ENCODE measurements at regions not wholly inside any gene's neighbourhood (a gene's known extent, or its start where the extent isn't known, plus 50 kb on each side); places are given as distances from the start of the nearest gene placed in this dataset.

DNA sequence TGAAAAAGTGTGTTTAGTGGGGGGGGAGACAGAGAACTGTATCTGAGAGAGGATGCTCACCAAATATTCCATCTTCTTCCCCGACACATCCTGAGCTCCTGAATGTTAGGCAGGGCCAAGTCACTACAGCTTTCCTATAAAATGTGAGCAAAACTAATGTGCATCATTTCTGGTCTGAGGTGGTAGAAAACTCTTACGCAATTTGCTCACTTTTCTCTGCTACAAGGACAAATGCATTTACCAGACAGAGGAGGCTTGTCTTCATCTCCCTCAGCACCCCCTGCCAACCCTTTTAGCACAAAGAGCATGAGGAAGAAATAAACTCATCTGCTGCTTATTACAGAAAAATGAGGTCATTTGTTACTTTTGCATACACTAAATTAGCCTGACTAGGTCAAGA, 554.0 kb downstream of the RNF144A start:
- no peak overlapping the region for H3K27ac ChIP-seq (ENCODE audit: low read depth, low read length)
- WGBS, 3 donors = 93 to 97% (median 95%) methylated on average over 2 of the region's 2 CpGs

DNA sequence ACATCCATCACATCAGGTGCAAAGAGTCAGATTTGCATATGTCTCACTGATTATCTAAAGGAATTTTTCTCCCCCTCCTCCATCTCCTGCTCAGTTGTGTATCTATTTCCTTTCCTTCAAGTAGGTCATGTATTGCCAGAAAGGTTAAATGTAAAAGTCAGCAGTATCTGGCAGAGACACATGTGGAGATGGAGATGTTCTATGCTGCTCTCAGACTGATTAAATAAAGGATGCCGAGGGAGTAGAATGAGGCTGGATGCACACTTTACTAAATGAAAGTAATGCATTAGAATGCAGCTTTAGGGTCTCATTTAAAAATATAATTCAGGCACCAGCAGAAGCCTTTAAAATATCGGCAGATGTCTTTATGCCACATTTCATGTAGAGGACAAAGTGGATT, 555.3 kb downstream of the RNF144A start:
- no peak overlapping the region for H3K27ac ChIP-seq (ENCODE audit: low read depth, low read length)
- WGBS, 3 donors = 77 to 86% (median 86%) methylated on average over 2 of the region's 2 CpGs

DNA sequence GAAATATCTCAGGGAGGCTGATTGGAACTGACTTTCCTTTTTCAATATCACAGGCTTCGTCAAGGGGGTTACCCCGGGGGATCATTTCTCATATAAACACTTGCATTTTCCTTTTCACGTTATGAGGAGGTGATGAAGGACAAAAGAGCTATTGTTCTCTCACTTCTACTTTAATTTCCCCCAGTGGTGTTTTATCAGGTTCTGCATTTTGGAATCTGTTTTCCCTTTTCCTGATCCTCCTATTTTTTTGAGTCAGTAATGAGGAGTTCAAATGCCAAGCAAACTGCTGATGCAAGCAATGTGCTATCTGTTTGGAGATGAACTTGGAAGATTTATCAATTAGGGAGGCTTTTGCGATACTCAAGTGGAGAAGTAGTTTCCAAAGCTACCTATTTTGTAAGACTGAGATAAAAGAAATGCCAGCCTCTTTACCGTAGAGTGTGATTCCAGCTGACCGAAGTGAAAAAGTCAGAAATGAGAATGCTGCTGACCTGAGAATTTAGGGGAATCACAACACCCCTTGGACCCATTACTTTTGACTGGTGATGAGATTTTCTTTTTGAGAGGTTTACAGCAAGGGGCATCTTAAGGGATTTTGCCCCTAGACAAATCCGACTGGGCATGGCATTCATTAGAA, 556.0 kb downstream of the RNF144A start:
- WGBS, 3 donors = 57 to 70% (median 66%) methylated on average over 7 of the region's 7 CpGs

DNA sequence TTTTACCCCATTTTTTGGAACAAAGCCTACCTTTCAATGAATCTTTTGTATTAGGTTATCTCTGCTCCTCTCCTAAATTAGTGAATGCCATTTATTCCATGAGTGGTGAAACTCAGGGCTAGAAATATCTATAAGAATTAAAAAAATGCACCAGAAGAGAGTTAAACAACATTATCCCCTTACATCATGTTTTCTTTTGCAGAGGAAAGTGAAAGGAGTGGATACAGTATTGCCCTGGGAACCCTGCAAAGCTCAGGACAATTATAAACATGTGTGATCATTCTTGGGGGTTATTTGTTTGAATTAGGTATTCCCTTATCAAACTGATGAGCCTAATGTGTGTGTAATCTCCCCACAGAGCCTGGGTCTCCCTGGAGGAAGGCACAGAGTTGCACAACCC, 559.2 kb downstream of the RNF144A start:
- H3K27ac ChIP-seq (ENCODE audit: low read depth, low read length) = no peak overlapping the region

More for the DNA sequence above, 556.0 kb downstream of the RNF144A start:
- no peak overlapping the region for H3K27ac ChIP-seq (ENCODE audit: low read depth, low read length)

DNA sequence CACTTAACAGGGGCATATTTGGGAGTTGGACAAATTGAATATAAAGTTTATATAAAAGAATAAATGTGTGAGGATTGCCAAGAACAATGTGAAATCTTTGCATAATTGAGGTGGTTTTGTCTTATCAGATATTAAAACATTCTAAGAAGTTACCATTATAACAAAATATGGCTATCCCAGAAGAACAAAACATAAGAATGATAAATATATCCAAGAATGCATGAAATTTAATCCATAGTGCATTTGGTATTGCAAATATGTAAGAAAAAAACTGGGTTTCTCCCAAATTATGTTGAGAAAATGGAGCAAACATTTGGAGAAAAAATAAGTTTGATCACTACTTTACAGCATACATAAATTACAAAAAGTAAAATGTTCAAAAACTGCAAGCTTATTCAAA, 562.4 kb downstream of the RNF144A start:
- H3K27ac ChIP-seq (ENCODE audit: low read depth, low read length) = no peak overlapping the region

DNA sequence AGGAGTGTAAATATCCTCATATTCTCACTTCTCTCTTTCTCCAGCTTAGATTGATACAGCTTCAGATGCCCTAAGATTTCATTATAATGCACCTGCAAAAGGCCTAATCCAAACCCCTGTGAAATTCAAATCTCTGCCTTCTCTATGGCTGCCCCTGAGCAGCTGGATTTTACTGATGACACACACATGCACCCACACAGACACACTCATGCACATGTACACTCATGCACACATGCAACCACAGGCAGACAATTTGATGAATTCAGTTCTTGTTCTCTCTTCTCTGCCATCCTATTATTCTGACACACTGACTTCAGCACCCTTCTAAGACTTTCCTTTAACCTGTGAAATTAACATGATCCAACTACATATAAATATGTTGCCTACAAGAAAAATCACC, 563.2 kb downstream of the RNF144A start:
- no peak overlapping the region for H3K27ac ChIP-seq (ENCODE audit: low read depth, low read length)

DNA sequence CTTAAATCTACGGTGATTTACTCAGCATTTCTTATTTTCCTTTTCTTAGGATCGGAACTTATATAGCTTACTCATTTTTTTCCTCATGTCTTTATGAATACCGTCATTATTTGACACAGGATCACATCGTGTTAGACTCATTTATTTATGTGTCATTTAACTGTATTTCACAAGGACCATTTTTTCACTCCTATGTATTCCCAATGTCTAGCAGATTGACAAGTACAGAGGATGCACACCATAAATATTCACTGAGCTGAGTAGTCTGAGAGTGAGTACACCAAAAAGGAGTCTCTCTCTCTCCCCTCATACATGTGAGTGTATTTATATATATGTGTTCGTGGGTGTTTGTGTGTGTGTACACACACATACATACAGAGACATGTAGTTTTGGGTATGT, 573.5 kb downstream of the RNF144A start:
- WGBS, 3 donors = 80 to 92% (median 86%) methylated on average over 5 of the region's 5 CpGs

DNA sequence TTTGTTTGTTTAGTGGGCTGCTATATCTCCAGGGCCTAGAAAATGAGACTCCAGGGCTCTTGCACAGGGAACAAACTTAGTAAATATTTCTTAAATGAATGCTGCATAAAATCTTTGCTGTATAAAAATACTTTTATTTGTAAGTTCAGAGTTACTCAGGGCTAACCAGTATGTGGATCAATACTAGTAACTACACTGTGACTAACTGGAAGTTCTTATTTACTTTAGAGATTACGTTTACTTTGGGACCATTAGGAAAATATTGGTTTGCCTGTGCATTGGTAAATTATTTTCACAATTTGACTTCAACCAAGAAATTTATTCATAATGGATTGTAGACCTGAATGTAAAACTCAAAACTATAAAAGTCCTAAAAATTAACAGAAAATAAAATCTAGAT, 575.5 kb downstream of the RNF144A start:
- 30 to 93% (median 87%) methylated on average over 1 of the region's 1 CpG for WGBS, 3 donors
- no peak overlapping the region for H3K27ac ChIP-seq (ENCODE audit: low read depth, low read length)

More for the DNA sequence above, 573.5 kb downstream of the RNF144A start:
- H3K27ac ChIP-seq (ENCODE audit: low read depth, low read length) = no peak overlapping the region

DNA sequence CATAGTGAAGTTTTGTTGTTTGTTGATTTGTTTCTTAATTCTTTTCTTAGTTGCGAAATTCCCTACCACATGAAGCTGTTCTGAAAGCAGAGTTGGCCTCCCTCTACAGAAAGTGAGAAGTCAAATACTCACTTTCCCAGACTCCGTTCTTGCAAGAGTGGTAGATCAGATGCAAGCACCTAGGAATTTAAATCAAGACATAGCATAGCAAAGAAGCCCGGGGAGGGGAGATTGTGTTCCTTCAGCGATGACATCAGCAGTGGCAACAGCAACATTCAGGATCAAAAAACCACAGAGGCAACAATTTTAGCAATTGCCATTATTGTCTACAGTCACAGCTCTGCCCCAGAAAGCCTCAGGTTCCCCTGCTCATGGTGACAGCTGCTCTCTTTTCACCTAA, 580.0 kb downstream of the RNF144A start:
- no peak overlapping the region for H3K27ac ChIP-seq (ENCODE audit: low read depth, low read length)
- 77 to 89% (median 77%) methylated on average over 4 of the region's 4 CpGs for WGBS, 3 donors

DNA sequence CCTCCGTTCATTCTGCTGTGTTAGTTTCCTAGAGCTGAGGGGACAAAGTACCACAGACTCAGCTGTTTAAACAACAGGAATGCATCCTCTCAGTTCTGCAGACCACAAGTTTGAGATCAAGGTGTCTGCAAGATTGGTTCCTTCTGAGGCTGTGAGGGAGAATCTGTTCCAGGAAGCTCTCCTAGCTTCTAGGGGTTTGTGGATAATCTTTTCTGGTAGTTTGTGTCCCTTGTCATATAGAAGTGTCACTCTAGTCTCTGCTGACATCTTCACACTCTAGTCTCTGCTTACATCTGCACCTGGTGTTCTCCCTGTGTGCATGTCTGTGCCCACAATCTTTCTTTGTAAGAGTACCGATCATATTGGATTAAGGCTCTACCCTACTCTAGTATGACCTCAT, 581.8 kb downstream of the RNF144A start:
- H3K27ac ChIP-seq (ENCODE audit: low read depth, low read length) = no peak overlapping the region
- 79 to 86% (median 84%) methylated on average over 2 of the region's 2 CpGs for WGBS, 3 donors

DNA sequence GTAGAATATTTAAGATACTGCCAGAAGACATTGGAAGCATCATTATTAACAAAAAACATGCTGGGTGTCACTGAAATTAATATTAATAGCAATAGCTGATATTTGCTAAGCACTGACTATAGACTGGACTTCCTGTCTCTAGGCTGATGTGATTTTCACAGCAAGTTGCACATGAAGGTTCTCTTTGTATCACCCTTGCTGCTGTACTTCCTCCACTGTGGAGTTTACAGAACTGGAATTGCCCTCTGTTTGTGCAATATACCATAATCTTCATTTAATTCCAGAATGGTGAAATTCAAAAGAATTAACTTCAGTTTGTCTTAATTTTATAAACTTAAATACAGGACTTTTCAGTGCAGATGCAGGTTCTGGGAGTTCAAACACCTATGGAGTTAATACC, 585.1 kb downstream of the RNF144A start:
- no peak overlapping the region for H3K27ac ChIP-seq (ENCODE audit: low read depth, low read length)

DNA sequence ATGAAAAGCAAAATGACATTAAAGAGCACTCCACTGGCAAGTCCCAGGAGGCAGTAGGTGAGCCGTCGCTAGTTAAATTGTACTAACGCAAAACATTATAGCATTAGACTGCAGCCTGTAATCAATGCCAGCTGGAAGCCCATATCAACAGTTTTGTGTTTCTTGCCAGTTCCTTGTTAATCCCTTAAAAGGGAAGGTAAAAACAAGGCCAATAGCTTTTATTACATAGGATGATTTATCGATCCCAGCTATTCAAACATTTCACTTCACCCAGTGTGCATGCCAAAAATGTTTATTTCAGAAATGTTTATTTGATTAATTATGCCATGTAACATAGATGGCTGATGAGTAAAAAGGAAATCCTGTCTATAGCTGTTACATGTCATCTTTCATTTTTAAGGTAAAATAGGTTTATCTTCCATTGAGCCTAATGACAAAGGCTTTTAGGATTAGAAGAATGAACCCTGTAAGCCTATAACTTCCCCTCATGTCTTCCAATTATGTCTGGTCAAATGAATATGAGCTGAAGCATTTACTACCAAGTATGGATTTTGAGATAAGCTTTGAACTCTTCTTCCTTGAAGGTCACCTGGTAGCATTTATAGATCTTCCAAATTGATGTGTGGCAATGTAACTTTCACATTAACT, 591.2 kb downstream of the RNF144A start:
- H3K27ac ChIP-seq (ENCODE audit: low read depth, low read length) = no peak overlapping the region
- WGBS, 3 donors = 24 to 69% (median 68%) methylated on average over 4 of the region's 4 CpGs

DNA sequence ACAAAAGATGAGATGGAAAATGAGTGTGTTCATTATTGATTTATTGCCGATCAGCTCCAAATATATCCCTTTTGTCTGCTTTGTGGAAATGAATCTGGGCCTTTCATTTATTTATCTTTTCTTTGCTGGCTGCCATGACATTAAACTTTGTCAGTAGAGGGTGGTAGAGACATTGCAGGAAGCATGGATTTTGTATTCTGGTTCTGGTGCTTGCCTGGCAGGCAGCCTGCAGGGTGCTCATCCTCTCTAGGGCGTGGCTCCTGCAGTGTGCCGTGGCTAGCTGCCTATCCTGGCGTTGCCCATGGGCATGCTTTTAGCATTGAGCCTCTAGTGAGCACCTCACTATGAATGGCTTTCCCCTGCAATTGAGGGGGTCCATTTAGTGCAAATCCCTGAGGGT, 593.1 kb downstream of the RNF144A start:
- H3K27ac ChIP-seq (ENCODE audit: low read depth, low read length) = no peak overlapping the region
- WGBS, 3 donors = 75 to 86% (median 79%) methylated on average over 4 of the region's 4 CpGs

DNA sequence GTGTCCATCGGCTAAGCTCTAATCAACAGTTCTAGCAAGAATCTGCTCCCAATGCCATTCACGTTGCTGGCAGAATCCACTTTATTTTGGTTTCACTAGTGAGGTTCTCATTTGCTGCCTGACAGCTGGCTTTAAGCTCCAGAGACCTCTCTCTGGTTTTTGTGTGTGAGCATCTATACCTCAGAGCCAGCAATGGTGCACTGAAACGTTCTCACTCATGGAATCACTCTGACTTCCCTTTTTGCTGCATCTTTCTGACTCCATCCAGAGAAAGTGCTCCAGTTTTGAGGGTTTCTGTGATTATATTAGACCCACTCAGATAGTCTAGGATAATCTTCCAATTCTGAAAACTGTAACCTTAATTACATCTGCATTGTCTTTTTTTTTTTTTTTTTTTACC, 596.6 kb downstream of the RNF144A start:
- WGBS, 3 donors = 76 to 87% (median 86%) methylated on average over 3 of the region's 3 CpGs
- no peak overlapping the region for H3K27ac ChIP-seq (ENCODE audit: low read depth, low read length)

DNA sequence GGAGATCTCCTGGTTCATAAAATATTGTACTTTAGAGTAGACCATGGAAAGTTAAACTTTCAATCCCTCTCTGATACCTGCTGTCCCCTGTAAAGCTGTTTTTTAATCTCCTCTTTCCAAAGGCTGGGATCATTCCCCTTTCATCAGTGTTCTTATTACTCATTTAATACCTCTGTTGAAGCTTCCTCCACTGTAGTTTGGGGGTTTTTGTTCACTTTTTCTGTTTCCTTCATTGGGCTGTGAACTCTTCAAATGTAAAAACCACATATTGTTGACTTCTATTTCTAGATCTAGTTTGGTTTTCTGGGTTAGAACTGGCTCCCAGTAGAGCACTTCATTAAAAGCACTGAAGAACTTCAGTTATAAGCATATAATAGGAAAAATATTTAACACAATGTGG, 598.1 kb downstream of the RNF144A start:
- no peak overlapping the region for H3K27ac ChIP-seq (ENCODE audit: low read depth, low read length)

DNA sequence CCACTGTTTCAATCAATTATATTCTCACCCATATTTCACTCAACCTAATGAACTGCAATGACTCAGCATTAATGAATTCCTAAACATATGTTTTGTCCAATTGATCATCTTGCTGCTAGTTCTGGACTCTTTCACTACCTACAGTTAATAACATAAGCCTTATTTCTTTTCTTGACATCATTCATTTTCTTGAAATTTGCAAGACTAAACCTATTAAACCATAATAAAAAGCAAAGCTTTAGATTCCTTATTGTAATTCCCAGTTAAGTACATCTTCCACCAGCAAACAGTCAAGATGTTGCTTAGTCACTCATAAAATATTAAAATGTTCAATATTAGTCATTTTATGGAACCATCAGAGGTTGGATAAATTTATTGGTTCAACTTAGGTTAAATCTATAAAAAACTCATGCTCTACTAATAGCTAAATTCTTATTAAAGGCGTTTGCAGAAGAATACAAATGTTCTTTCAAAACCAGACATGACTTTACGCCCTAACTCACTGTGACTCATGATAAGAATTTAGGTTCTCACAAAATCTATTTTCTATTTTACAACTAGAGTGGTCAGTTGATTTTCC, 599.4 kb downstream of the RNF144A start:
- H3K27ac ChIP-seq (ENCODE audit: low read depth, low read length) = no peak overlapping the region
- 67 to 88% (median 85%) methylated on average over 2 of the region's 2 CpGs for WGBS, 3 donors

DNA sequence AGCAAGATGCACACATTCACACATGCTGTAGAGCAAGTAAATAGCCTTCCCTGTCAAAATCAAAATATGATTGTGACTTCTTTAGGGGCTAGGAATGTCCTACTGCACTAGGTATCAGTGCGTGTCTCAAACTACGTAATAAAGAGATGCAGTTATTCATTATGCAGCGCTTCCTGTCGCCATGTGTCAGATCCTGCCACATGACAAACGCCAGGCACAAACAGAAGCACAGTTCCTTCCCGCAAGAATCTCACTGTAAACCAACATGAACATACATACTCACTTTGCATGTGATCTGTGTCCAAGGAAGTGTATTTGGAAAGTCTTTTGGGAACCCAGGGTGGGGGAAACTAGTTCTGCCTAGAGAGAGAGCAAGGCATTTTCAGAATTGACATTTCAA, 599.9 kb downstream of the RNF144A start:
- WGBS, 3 donors = 45 to 68% (median 66%) methylated on average over 6 of the region's 6 CpGs

DNA sequence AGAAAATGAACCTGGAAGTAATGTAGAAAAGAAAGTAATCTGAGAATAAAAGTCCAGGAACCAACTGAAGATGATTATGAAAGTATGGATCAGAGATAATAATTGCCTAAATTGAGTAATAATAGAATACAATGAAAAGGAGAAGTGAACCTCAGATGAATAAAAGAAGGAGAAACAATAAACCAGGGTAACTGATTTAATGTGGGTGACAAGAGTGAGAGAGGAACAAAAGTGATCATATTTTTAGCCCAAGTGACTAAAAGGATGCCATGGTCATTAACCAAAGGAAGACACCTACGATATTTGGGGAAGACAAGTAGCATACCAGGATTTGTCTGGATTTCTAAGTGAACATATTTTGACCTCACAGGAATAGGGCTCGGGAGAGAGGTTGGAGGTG, 600.6 kb downstream of the RNF144A start:
- no peak overlapping the region for H3K27ac ChIP-seq (ENCODE audit: low read depth, low read length)
- WGBS, 3 donors = 77 to 91% (median 78%) methylated on average over 2 of the region's 2 CpGs

More for the DNA sequence above, 599.9 kb downstream of the RNF144A start:
- no peak overlapping the region for H3K27ac ChIP-seq (ENCODE audit: low read depth, low read length)

DNA sequence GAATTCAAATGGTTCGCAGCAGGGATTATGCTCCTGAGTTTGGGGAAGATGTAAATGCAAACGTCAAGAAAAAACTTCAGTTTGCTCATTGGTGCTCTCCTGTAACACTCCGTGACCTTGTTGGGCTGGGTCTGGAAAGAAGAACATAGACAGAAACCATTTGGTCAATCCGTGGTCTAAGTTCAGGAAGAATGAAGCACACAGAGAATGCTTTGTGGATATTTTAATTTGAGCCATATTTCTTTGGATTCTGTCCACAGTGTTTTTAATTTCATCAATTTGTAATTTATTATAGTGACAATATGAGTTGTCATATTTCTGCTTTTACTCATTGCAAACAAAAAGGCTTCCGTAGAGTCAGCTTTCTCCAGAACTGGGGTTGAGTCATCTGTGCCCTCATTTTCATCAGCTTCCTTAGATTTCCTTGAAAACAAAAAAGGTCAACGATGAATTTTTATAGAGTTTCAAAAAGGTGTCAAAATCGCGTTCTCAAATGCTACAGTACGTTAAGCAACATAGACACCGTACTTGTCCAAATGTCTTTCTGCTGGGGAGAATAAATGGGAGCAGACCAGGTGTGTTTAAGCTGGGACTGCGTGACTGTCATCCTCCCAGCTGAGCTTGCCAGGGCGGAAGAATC, 606.4 kb downstream of the RNF144A start:
- WGBS, 3 donors = 65 to 77% (median 65%) methylated on average over 12 of the region's 12 CpGs
- H3K27ac ChIP-seq (ENCODE audit: low read depth, low read length) = no peak overlapping the region

DNA sequence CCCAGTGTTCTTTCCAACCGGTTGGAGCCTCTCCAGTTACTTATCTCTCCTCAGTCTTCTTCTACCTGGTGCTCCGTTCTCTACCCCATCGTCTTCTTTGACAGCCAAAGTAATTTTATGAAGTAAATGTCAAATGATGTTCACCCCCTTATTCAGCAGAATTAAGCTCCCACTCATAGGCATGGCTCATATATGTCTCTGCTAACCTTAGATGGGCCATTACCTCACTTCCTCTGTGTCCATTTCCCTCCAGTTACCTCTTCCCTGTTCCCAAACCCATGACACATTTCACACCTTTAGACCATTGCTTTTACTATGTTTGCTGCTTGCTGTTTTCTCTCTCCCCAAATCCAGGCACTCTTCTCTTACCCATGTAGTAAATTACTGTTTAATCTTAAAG, 607.0 kb downstream of the RNF144A start:
- no peak overlapping the region for H3K27ac ChIP-seq (ENCODE audit: low read depth, low read length)
- WGBS, 3 donors = 35 to 87% (median 85%) methylated on average over 3 of the region's 3 CpGs

All from adipose tissue (tissue), 3 donors.